ENCODE measurements at regions not wholly inside any gene's neighbourhood (a gene's known extent, or its start where the extent isn't known, plus 50 kb on each side); places are given as distances from the start of the nearest gene placed in this dataset.
A peak's percentile ranks its signal among the peaks of the same experiment; 100 is the strongest.
"Not testable (repeated sequence)": the region's sequence is repeated elsewhere in the genome, so short reads cannot be mapped to it uniquely, and the experiment has no call there.

GRCh38 chrX:113390531-113390930, 549.9 kb upstream of the AMOT start:
- H3K9me3 ChIP-seq: peaks cover 0 to 10% (median 0%) of the 10 kb centered on the region in 8 donors
- 69 to 93% (median 79%) methylated on average over 3 of the region's 3 CpGs for WGBS, 5 donors
- no peaks in the 10 kb centered on the region for H3K36me3 ChIP-seq
- H3K4me1 ChIP-seq: no peaks in the 10 kb centered on the region
- TF ChIP-seq CTCF (IDR thresholded peaks at IDR 0.05 in 8 of 11, conservative IDR thresholded peaks at IDR 0.05 in 3 of 11) (no peak), POLR2AphosphoS5 (IDR thresholded peaks at IDR 0.05) (no peak), POLR2A (IDR thresholded peaks at IDR 0.05) (no peak)
- intact Hi-C loops (cut with DNase I; ENCODE audit: low total_unique reads): no loop called here
- no peak overlapping the region for H3K4me3 ChIP-seq
- no peak for DNase-seq
- no peaks in the 10 kb centered on the region for H3K27me3 ChIP-seq (replicated peaks in 1 of 7)
- H3K27ac ChIP-seq: no peak overlapping the region

- 88 to 95% (median 92%) methylated on average over 2 of the region's 2 CpGs for WGBS, 5 donors
- Histone ChIP-seq H3K4me3 (no peak overlapping the region), H3K4me1 (no peaks in the 10 kb centered on the region), H3K9me3 (peaks cover 0 to 10% (median 0%) of the 10 kb centered on the region in 8 donors), H3K27me3 (replicated peaks in 1 of 7) (no peaks in the 10 kb centered on the region), H3K27ac (no peak overlapping the region), H3K36me3 (no peaks in the 10 kb centered on the region)
- intact Hi-C loops (cut with DNase I; ENCODE audit: low total_unique reads): no loop called here
- no peak for DNase-seq
- TF ChIP-seq POLR2A (IDR thresholded peaks at IDR 0.05) (no peak), POLR2AphosphoS5 (IDR thresholded peaks at IDR 0.05) (no peak), CTCF (IDR thresholded peaks at IDR 0.05 in 8 of 11, conservative IDR thresholded peaks at IDR 0.05 in 3 of 11) (no peak)
These were observed 549.2 kb upstream of the AMOT start for GRCh38 chrX:113389846-113390245.

- H3K9me3 ChIP-seq: peaks cover 0 to 5% (median 0%) of the 10 kb centered on the region in 8 donors
- H3K27ac ChIP-seq: no peak overlapping the region
- no peaks in the 10 kb centered on the region for H3K4me1 ChIP-seq
- 61 to 84% (median 72%) methylated on average over 3 of the region's 3 CpGs for WGBS, 5 donors
- H3K36me3 ChIP-seq: no peaks in the 10 kb centered on the region
- H3K4me3 ChIP-seq: no peak overlapping the region
- intact Hi-C loops (cut with DNase I; ENCODE audit: low total_unique reads): no loop called here
- no peaks in the 10 kb centered on the region for H3K27me3 ChIP-seq (replicated peaks in 1 of 7)
- DNase-seq: no peak
- TF ChIP-seq POLR2AphosphoS5 (IDR thresholded peaks at IDR 0.05) (no peak), CTCF (IDR thresholded peaks at IDR 0.05 in 8 of 11, conservative IDR thresholded peaks at IDR 0.05 in 3 of 11) (no peak), POLR2A (IDR thresholded peaks at IDR 0.05) (no peak)
These were observed 544.0 kb upstream of the AMOT start for GRCh38 chrX:113384628-113385027.

GRCh38 chrX:113373421-113373820, 532.8 kb upstream of the AMOT start:
- H3K36me3 ChIP-seq; DNase-seq; H3K27ac ChIP-seq; H3K27me3 ChIP-seq (replicated peaks in 1 of 7); intact Hi-C loops (cut with DNase I; ENCODE audit: low total_unique reads); H3K4me1 ChIP-seq; H3K4me3 ChIP-seq: not testable (repeated sequence)
- WGBS, 5 donors: 57 to 97% (median 93%) methylated on average over 3 of the region's 3 CpGs
- H3K9me3 ChIP-seq: peaks cover 0 to 22% (median 1%) of the 10 kb centered on the region in 8 donors

GRCh38 chrX:113370006-113370405, 529.4 kb upstream of the AMOT start:
- no peak for TF ChIP-seq POLR2AphosphoS5 (IDR thresholded peaks at IDR 0.05)
- TF ChIP-seq CTCF (IDR thresholded peaks at IDR 0.05 in 8 of 11, conservative IDR thresholded peaks at IDR 0.05 in 3 of 11): no peak
- TF ChIP-seq POLR2A (IDR thresholded peaks at IDR 0.05): no peak
- H3K4me3 ChIP-seq: no peak overlapping the region
- intact Hi-C loops (cut with DNase I; ENCODE audit: low total_unique reads): no loop called here
- peaks cover 0 to 5% (median 0%) of the 10 kb centered on the region in 8 donors for H3K9me3 ChIP-seq
- H3K36me3 ChIP-seq: no peaks in the 10 kb centered on the region
- H3K27me3 ChIP-seq (replicated peaks in 1 of 7): peaks cover 0 to 8% (median 0%) of the 10 kb centered on the region in 7 donors
- 65 to 98% (median 85%) methylated on average over 7 of the region's 7 CpGs; no CpG with 5 or more reads in 1 of the 5 donors for WGBS, 5 donors
- no peaks in the 10 kb centered on the region for H3K4me1 ChIP-seq
- no peak overlapping the region for H3K27ac ChIP-seq
- peak; percentile 38 for DNase-seq
